GM23248 (cell line): ENCODE measurements at regions not wholly inside any gene's neighbourhood (a gene's known extent, or its start where the extent isn't known, plus 50 kb on each side); places are given as distances from the start of the nearest gene placed in this dataset.

Experiments
- EZH2 ChIP-seq: fragments of 200-600 bp; sonication (generic); IDR thresholded peaks from 2 replicates; pipeline ENCODE4 v1.6.1; 2018; ENCODE audit warnings: antibody characterized with exemption, mild to moderate bottlenecking; ENCODE audit not compliant: insufficient read depth, poor library complexity, severe bottlenecking
- EZH2phosphoT487 ChIP-seq: fragments of 200-600 bp; sonication (generic); IDR thresholded peaks from 2 replicates; pipeline ENCODE4 v1.6.1; 2018; ENCODE audit warnings: antibody characterized with exemption, moderate library complexity, mild to moderate bottlenecking, low read depth; ENCODE audit not compliant: insufficient read depth

- TF ChIP-seq EZH2: no peak
- TF ChIP-seq EZH2phosphoT487: no peak
Observed at GRCh38 chr9:102032614-102033013, 294.2 kb upstream of the GRIN3A start.
